Subcutaneous abdominal adipose tissue (tissue), 5 donors: ENCODE measurements at regions not wholly inside any gene's neighbourhood (a gene's known extent, or its start where the extent isn't known, plus 50 kb on each side); places are given as distances from the start of the nearest gene placed in this dataset.

Experiments used
- H3K27ac ChIP-seq: one replicate; pipeline ENCODE4 v1.7.0; 2013; ENCODE audit warnings: low read depth, mild to moderate bottlenecking, inconsistent platforms, low read length, moderate library complexity
- H3K27me3 ChIP-seq, 5 donors: one replicate each; pipeline ENCODE4 v1.7.0; 2013; ENCODE audit warnings: low read length in 5 of 5, inconsistent platforms in 1 of 5; ENCODE audit not compliant: control insufficient read depth in 5 of 5, insufficient read depth in 4 of 5
- H3K36me3 ChIP-seq, 5 donors: one replicate each; pipeline ENCODE4 v1.7.0; 2013; ENCODE audit warnings: low read length in 5 of 5; ENCODE audit not compliant: control insufficient read depth in 5 of 5, insufficient read depth in 5 of 5
- H3K4me1 ChIP-seq, 5 donors: one replicate each; pipeline ENCODE4 v1.7.0; 2013; ENCODE audit warnings: low read length in 5 of 5, mild to moderate bottlenecking in 3 of 5, moderate library complexity in 1 of 5; ENCODE audit not compliant: control insufficient read depth in 5 of 5, insufficient read depth in 5 of 5
- H3K4me3 ChIP-seq, 5 donors: one replicate each; pipeline ENCODE4 v1.7.0; 2013; ENCODE audit warnings: low read length in 5 of 5, low read depth in 1 of 5
- H3K9ac ChIP-seq, 5 donors: one replicate each; pipeline ENCODE4 v1.7.0; 2013; ENCODE audit warnings: low read length in 5 of 5, mild to moderate bottlenecking in 4 of 5, moderate library complexity in 3 of 5
- H3K9me3 ChIP-seq, 5 donors: one replicate each; pipeline ENCODE4 v1.7.0; 2013; ENCODE audit warnings: low read length in 5 of 5; ENCODE audit not compliant: control insufficient read depth in 5 of 5
- donor health status: healthy.
- donor health status: healthy.
- donor health status: healthy.
- donor health status: healthy.
- donor health status: healthy.

DNA sequence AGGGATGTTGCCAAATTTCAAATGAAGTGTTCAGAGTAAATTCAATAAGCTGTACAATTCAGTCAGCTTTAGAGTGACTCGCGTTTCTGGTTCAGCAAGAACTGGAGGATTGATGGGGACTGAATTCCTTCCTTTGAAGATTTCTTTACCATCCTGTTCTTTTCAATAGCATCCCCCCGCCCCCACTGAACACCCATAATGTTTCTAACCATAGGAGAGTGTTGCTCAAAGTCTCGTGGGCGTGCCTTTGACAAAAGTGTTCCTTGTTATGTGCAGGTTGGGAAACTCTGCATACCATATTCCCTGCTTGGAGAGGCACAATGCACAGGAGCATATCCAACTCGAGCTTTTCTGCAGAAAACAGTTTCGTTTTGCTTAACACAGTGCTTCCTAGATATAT, 323.5 kb upstream of the CASK start:
- no peaks in the 10 kb centered on the region for H3K36me3 ChIP-seq
- no peak overlapping the region for H3K27ac ChIP-seq
- peak overlapping the region in 4 of 5 donors; percentile 34 to 52 (median 41) for H3K4me3 ChIP-seq
- H3K9ac ChIP-seq, result no peak overlapping the region
- no peaks in the 10 kb centered on the region for H3K9me3 ChIP-seq
- no peaks in the 10 kb centered on the region for H3K4me1 ChIP-seq
- peaks cover 0 to 11% (median 4%) of the 10 kb centered on the region in 5 donors for H3K27me3 ChIP-seq

DNA sequence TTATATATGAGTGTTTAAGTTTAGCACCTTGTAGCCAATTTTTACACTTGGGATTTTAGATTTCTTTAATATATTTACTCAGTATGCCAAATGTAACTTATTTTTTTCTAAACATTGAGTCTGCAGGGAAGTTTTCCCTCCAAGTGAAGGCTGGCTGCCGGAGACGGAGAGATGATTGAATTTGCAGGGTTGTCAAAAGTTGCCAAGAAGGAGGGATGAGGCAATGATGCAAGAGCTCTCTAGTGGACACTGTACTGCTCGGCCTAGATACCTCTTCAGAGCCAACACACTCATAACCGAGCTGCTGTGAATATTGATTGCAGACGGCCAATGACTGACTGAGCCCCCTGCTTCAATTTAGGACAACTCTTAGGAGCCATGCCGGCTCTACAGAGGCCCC, 318.6 kb upstream of the CASK start:
- Histone ChIP-seq H3K27me3 (peaks cover 0 to 15% (median 8%) of the 10 kb centered on the region in 5 donors), H3K4me1 (no peaks in the 10 kb centered on the region), H3K27ac (no peak overlapping the region), H3K36me3 (no peaks in the 10 kb centered on the region), H3K4me3 (no peak overlapping the region), H3K9me3 (no peaks in the 10 kb centered on the region), H3K9ac (no peak overlapping the region)

DNA sequence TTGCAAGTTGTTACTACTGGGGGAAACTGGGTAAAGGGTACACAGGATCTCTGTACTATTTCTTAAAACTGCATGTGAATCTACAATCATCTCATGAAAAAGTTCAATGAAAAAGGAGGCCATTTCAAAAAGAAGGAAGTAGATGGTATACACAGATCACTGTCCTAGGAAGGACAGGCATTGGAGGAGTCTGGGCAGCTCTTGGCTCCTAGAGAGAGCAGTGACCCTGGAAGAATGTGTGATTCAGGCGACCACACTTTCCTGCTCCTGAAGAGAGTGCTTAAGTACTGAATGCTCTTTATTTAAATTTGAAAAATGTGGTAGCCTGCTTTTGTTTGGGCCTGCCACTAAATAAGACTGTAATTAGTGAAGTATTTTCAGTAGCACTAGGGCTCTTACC, 318.1 kb upstream of the CASK start:
- Histone ChIP-seq H3K4me1 (no peaks in the 10 kb centered on the region), H3K27ac (no peak overlapping the region), H3K27me3 (peaks cover 0 to 15% (median 11%) of the 10 kb centered on the region in 5 donors), H3K36me3 (no peaks in the 10 kb centered on the region), H3K9me3 (no peaks in the 10 kb centered on the region), H3K9ac (no peak overlapping the region), H3K4me3 (no peak overlapping the region)

DNA sequence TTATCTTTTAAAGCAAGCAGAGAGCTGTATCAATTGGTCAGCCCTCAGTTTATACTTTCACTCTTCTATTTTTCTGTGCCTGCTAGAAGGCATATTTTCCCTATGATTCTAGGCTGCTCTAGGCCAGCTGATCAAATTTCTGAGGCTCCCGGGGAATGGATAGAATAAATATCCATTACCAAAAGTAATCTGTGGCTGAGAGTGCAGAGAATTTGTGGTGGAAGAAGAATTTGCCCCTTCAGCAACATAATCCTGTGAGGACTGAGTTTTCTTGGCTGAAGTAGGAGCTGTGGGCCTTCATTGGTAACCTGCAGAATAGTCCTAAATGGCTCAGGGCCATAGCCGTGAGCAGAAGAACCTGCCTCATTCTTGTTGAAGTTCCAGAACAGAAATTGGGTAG, 314.6 kb upstream of the CASK start:
- no peaks in the 10 kb centered on the region for H3K36me3 ChIP-seq
- no peaks in the 10 kb centered on the region for H3K9me3 ChIP-seq
- H3K4me3 ChIP-seq, result no peak overlapping the region
- no peak overlapping the region for H3K9ac ChIP-seq
- no peaks in the 10 kb centered on the region for H3K4me1 ChIP-seq
- no peak overlapping the region for H3K27ac ChIP-seq
- peaks cover 0 to 10% (median 8%) of the 10 kb centered on the region in 5 donors for H3K27me3 ChIP-seq

DNA sequence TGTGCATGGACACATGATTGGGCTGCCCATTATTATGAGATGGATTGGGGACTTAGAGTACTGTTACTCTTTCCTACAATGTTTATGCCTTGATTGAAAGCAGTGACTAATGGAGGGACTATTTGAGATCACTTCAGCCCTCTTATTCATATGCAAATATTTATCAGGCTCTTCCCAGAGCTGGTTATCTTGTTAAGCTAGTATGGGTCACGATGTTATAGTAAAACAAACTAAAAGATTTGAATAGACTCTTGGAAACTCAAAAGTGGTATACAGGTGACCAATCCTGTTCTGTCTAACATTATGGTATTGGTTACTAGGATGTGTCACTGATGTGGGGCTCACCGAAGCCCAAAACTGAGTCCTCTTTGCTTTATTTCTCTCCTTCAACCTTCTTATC, 306.2 kb upstream of the CASK start:
- no peak overlapping the region for H3K9ac ChIP-seq
- H3K27ac ChIP-seq, result no peak overlapping the region

DNA sequence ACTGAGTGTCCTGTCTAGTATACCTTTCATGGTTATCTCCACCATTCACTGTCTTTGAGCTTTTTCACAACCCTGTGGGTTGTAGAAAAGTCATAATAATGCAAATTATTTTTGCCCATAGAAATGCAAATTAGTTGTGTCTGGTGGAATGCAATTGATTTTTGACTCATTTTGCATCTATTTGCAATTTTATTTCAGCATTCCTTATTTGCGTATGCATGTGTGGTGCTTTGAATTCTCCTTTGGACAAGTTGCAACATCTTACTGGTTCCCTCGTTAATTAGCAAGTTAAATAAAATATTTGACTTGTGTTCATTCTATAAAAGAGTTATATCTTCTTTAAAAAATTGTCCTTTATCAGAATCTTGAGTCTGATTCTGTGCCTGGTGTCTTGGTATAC, 297.3 kb upstream of the CASK start:
- H3K9me3 ChIP-seq, result no peaks in the 10 kb centered on the region
- no peak overlapping the region for H3K4me3 ChIP-seq
- H3K27ac ChIP-seq, result no peak overlapping the region
- no peaks in the 10 kb centered on the region for H3K36me3 ChIP-seq
- H3K27me3 ChIP-seq, result peaks cover 0 to 3% (median 0%) of the 10 kb centered on the region in 5 donors
- H3K9ac ChIP-seq, result no peak overlapping the region
- no peaks in the 10 kb centered on the region for H3K4me1 ChIP-seq

More for the DNA sequence above, 306.2 kb upstream of the CASK start:
- Histone ChIP-seq H3K4me3 (no peak overlapping the region), H3K4me1 (no peaks in the 10 kb centered on the region), H3K36me3 (no peaks in the 10 kb centered on the region), H3K9me3 (peaks cover 0 to 6% (median 2%) of the 10 kb centered on the region in 5 donors), H3K27me3 (peaks cover 0 to 4% (median 0%) of the 10 kb centered on the region in 5 donors)

DNA sequence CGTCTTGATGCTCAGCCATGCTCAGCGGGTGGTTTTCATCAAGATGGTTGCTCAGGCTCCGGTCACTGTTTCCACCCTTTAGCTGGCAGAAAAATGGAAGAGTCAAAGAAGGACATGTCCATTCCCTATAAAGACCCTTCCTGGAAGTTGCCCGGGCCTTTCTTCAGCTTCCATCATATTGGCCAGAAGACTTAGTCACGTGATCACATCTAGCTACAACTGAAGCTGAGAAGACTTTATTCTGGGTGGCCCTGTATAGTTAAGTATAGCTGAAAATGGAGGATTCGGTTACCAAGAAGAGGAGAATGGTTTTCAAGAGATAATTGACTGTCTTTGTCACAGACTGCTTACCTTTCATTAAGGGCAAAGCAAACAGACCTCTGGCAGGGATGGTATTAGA, 296.7 kb upstream of the CASK start:
- no peaks in the 10 kb centered on the region for H3K9me3 ChIP-seq
- H3K27me3 ChIP-seq, result peaks cover 0 to 8% (median 0%) of the 10 kb centered on the region in 5 donors
- no peak overlapping the region for H3K27ac ChIP-seq
- no peak overlapping the region for H3K9ac ChIP-seq
- no peak overlapping the region for H3K4me3 ChIP-seq
- H3K4me1 ChIP-seq, result no peaks in the 10 kb centered on the region
- no peaks in the 10 kb centered on the region for H3K36me3 ChIP-seq

DNA sequence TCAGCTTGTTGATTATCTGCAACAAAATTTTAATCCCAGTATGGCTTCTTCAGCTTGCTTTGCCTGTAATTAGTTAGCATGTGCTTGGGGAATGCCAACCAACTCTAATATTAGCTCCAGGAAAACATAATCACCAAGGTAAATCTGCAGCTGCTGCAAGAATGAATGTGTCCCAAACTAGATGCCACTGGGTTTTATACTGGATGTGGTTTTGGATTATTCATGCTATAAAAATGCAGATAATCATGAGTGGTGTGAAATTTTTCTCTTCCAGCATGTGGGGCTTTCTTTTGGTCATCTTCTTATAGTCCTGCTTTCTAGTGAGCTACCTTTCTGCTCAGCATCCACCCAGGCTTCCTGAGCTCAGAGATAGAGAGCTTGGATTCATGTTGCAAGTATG, 295.9 kb upstream of the CASK start:
- H3K27me3 ChIP-seq, result peaks cover 0 to 11% (median 0%) of the 10 kb centered on the region in 5 donors
- no peaks in the 10 kb centered on the region for H3K4me1 ChIP-seq
- H3K9me3 ChIP-seq, result no peaks in the 10 kb centered on the region
- H3K27ac ChIP-seq, result no peak overlapping the region
- H3K4me3 ChIP-seq, result no peak overlapping the region
- H3K9ac ChIP-seq, result no peak overlapping the region
- no peaks in the 10 kb centered on the region for H3K36me3 ChIP-seq

DNA sequence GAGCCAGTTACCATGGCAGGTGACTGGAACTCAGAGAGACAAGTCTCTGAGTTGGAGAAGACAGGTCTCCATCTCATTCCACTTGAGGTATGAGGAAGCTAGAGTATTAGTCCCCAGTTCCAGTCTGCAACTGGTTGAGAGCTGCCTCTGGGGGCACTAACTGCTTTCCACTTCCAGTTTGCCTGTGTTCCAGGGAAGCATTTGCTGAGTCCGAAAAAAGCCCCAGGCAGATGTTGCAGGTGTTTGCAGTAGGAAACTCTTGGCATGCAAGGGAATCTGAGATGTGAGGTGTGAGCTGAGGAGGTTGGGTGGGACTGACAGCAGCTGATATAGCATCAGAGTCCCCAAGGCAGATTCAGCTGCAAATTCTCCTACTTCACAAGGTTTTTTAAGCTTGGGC, 272.2 kb upstream of the CASK start:
- H3K9me3 ChIP-seq, result peaks cover 0 to 6% (median 2%) of the 10 kb centered on the region in 5 donors
- no peak overlapping the region for H3K27ac ChIP-seq
- H3K4me1 ChIP-seq, result no peaks in the 10 kb centered on the region
- no peak overlapping the region for H3K4me3 ChIP-seq
- peaks cover 0 to 4% (median 0%) of the 10 kb centered on the region in 5 donors for H3K27me3 ChIP-seq
- no peaks in the 10 kb centered on the region for H3K36me3 ChIP-seq
- H3K9ac ChIP-seq, result no peak overlapping the region

DNA sequence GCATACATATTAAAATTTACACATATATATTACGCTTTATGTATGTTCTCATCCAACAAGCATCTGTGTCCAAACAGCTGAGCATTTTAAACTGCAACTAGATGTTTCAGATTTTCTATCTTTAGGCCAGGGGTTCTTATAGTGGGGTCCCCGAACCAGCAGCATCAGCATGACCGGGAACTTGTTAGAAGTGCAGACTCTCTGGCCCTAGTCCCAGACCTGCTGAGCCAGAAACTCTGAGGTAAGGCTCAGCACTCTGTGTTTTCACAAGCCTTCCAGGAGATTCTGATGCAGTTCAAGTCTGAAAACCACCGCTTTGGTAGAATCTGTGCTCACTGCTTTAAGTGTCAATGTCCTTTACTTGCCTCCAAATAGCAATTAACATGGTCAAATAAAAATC, 266.2 kb upstream of the CASK start:
- no peak overlapping the region for H3K27ac ChIP-seq
- H3K27me3 ChIP-seq, result peaks cover 0 to 11% (median 3%) of the 10 kb centered on the region in 5 donors

DNA sequence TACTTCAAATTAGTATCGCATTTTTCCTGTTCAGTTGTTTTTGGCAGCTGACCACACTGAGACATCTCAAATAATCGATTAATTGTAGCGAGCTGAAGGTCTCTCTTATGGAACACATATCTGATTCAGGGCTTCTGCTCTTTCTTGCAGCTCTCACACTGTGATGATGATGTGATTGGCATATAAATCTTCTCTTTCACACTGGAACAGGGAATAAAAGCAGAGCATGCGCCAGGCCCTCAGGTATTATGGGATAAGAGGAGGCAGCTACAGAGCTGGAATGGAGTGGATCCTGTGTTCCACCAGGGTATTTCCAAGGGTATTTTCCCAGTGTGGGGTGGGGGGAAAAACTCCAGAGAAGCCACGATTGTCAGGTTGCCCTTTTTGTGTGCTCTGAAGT, 265.4 kb upstream of the CASK start:
- Histone ChIP-seq H3K9ac (no peak overlapping the region), H3K27ac (no peak overlapping the region), H3K27me3 (peaks cover 0 to 11% (median 3%) of the 10 kb centered on the region in 5 donors), H3K4me3 (no peak overlapping the region), H3K4me1 (no peaks in the 10 kb centered on the region), H3K36me3 (no peaks in the 10 kb centered on the region), H3K9me3 (peaks cover 0 to 6% (median 2%) of the 10 kb centered on the region in 5 donors)

More for the DNA sequence above, 266.2 kb upstream of the CASK start:
- Histone ChIP-seq H3K9me3 (peaks cover 0 to 6% (median 2%) of the 10 kb centered on the region in 5 donors), H3K36me3 (no peaks in the 10 kb centered on the region), H3K9ac (no peak overlapping the region), H3K4me1 (no peaks in the 10 kb centered on the region), H3K4me3 (no peak overlapping the region)
